CD14-positive monocyte (primary cell): ENCODE measurements at regions not wholly inside any gene's neighbourhood (a gene's known extent, or its start where the extent isn't known, plus 50 kb on each side); places are given as distances from the start of the nearest gene placed in this dataset.

ENCODE experiments used
- DNase-seq, 3 donors: peaks; one replicate each; pipeline ENCODE4 v3.0.0-alpha.2; 2011 to 2022
- H2AFZ ChIP-seq: 2 replicates; pipeline ENCODE4 v1.6.0; 2012; ENCODE audit warnings: mild to moderate bottlenecking, low read depth, low read length, inconsistent platforms; ENCODE audit not compliant: insufficient read depth, poor library complexity, severe bottlenecking
- H3K27ac ChIP-seq, 2 donors: 1 replicate in 1 of 2; 2 replicates in 1 of 2; pipeline ENCODE4 v1.5.1; 2012 to 2013; ENCODE audit warnings: low read length in 2 of 2, control low read depth in 1 of 2, inconsistent platforms in 1 of 2, low read depth in 1 of 2, mild to moderate bottlenecking in 1 of 2
- H3K27me3 ChIP-seq, 2 donors: one replicate each; pipeline versions ENCODE4 v1.6.0 to v1.6.1; 2011 to 2013; ENCODE audit warnings: low read length in 2 of 2; ENCODE audit not compliant: control insufficient read depth in 2 of 2, insufficient read depth in 2 of 2
- H3K36me3 ChIP-seq, 2 donors: replicated peaks in 1 of 2; 1 replicate in 1 of 2; 2 replicates in 1 of 2; pipeline versions ENCODE4 v1.5.1 to v1.6.1; 2012 to 2013; ENCODE audit warnings: low read length in 2 of 2, control low read depth in 1 of 2, inconsistent platforms in 1 of 2, mild to moderate bottlenecking in 1 of 2; ENCODE audit not compliant: insufficient read depth in 2 of 2, control insufficient read depth in 1 of 2
- H3K4me1 ChIP-seq, 2 donors: 1 replicate in 1 of 2; 2 replicates in 1 of 2; pipeline versions ENCODE4 v1.5.1 to v1.6.1; 2012 to 2013; ENCODE audit warnings: low read length in 2 of 2, control low read depth in 1 of 2, inconsistent platforms in 1 of 2, mild to moderate bottlenecking in 1 of 2, moderate library complexity in 1 of 2; ENCODE audit not compliant: insufficient read depth in 2 of 2, control insufficient read depth in 1 of 2
- H3K4me2 ChIP-seq: replicated peaks from 2 replicates; pipeline ENCODE3; 2012; ENCODE audit warnings: low read length, moderate library complexity, mild to moderate bottlenecking; ENCODE audit not compliant: poor library complexity, severe bottlenecking; ENCODE audit errors: extremely low read depth
- H3K4me3 ChIP-seq, 3 experiments: fragments of 200-600 bp in 1 of 3; sonication (generic) in 1 of 3; replicated peaks in 1 of 3; 1 replicate in 2 of 3; 2 replicates in 1 of 3; pipeline ENCODE4 v1.5.1; 2011 to 2013; ENCODE audit warnings: low read length in 3 of 3, mild to moderate bottlenecking in 3 of 3, control low read depth in 2 of 3, low read depth in 2 of 3, inconsistent platforms in 1 of 3, moderate library complexity in 1 of 3
- H3K79me2 ChIP-seq: 2 replicates; pipeline ENCODE4 v1.6.0; 2012; ENCODE audit warnings: mild to moderate bottlenecking, control low read depth, inconsistent platforms, low read length, moderate library complexity; ENCODE audit not compliant: insufficient read depth
- H3K9ac ChIP-seq: 2 replicates; pipeline ENCODE4 v1.6.0; 2017; ENCODE audit warnings: low read length, mild to moderate bottlenecking; ENCODE audit not compliant: insufficient read depth, poor library complexity, severe bottlenecking
- H3K9me3 ChIP-seq, 2 donors: replicated peaks in 1 of 2; 1 replicate in 1 of 2; 2 replicates in 1 of 2; pipeline versions ENCODE4 v1.5.1 to v1.6.1; 2012 to 2013; ENCODE audit warnings: low read length in 2 of 2, control low read depth in 1 of 2; ENCODE audit not compliant: control insufficient read depth in 1 of 2, insufficient read depth in 1 of 2
- H4K20me1 ChIP-seq: 2 replicates; pipeline ENCODE4 v1.6.0; 2012; ENCODE audit warnings: mild to moderate bottlenecking, low read length, control low read depth, moderate library complexity; ENCODE audit not compliant: insufficient read depth
- H3K27ac Mint-ChIP-seq, 7 donors: one replicate each; pipeline ENCODE4 v1.8.0; 2020; ENCODE audit warnings: mild to moderate bottlenecking in 7 of 7, mixed read lengths in 7 of 7, moderate library complexity in 6 of 7, inconsistent platforms in 2 of 7
- H3K27me3 Mint-ChIP-seq, 3 donors: one replicate each; pipeline ENCODE4 v1.8.0; 2021 to 2022; ENCODE audit warnings: low read depth in 3 of 3, mild to moderate bottlenecking in 3 of 3, mixed read lengths in 3 of 3, moderate library complexity in 3 of 3, inconsistent platforms in 1 of 3
- H3K36me3 Mint-ChIP-seq, 2 donors: one replicate each; pipeline ENCODE4 v1.8.0; 2020; ENCODE audit warnings: mixed read lengths in 2 of 2, inconsistent platforms in 1 of 2, mild to moderate bottlenecking in 1 of 2
- H3K4me1 Mint-ChIP-seq: one replicate; pipeline ENCODE4 v1.8.0; 2020; ENCODE audit warnings: mild to moderate bottlenecking, mixed read lengths
- H3K4me3 Mint-ChIP-seq, 2 donors: one replicate each; pipeline ENCODE4 v1.8.0; 2020; ENCODE audit warnings: mild to moderate bottlenecking in 2 of 2, mixed read lengths in 2 of 2, moderate library complexity in 1 of 2
- H3K9me3 Mint-ChIP-seq, 7 donors: one replicate each; pipeline ENCODE4 v1.8.0; 2020 to 2022; ENCODE audit warnings: mixed read lengths in 7 of 7, mild to moderate bottlenecking in 6 of 7, moderate library complexity in 6 of 7, inconsistent platforms in 2 of 7
- WGBS: methylation state at CpG from one replicate; pipeline ENCODE4 v1.1.5; 2013; ENCODE audit warnings: missing lambda C conversion rate; ENCODE audit not compliant: insufficient coverage; 5-methylcytosine and 5-hydroxymethylcytosine counted together
- intact Hi-C, 2 donors: fragments of 100-400 bp; cut with micrococcal nuclease; formaldehyde crosslinking; loops; one replicate each; pipeline versions ENCODE4 v1.15.0 to v1.15.1; 2023
- TF ChIP-seq, protein P1 (sequence below): fragments of 200-600 bp; IDR thresholded peaks from one replicate; pipeline ENCODE4 v1.8.0; 2022; ENCODE audit warnings: antibody characterized with exemption, mild to moderate bottlenecking

DNA sequence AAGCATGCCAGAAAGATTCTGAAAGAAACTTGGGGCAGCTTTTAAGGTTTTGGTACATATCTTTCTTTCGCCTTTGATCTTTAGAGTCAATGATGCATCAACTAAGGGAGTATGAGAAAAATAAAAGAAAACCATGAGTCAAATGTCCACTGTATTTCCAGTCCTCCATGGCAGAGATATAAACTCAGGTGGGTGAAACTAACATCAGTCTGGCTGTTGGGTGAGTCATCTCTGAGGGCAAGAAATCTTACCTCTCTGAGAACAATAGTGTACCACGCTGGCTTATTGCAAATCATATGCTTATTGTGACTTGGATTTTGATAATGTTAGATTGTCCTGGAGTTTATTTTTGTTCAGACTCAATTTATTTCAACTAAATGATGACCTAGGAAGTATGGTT is 521.0 kb downstream of the PLCL1 start:
- peaks cover 8 to 21% (median 16%) of the 10 kb centered on the region in 3 donors for H3K27me3 Mint-ChIP-seq
- peaks cover 0 to 3% of the 10 kb centered on the region in 2 donors for H3K4me1 ChIP-seq
- intact Hi-C loops = no loop called here
- H3K27me3 ChIP-seq = peaks cover 23 to 38% of the 10 kb centered on the region in 2 donors
- no peak overlapping the region for H2AFZ ChIP-seq
- H3K4me1 Mint-ChIP-seq = peaks cover 10% of the 10 kb centered on the region
- no peaks in the 10 kb centered on the region for H3K79me2 ChIP-seq
- no peak overlapping the region for H3K4me3 Mint-ChIP-seq
- H3K9me3 Mint-ChIP-seq = no peaks in the 10 kb centered on the region
- no peaks in the 10 kb centered on the region for H3K9me3 ChIP-seq
- no peak overlapping the region for H3K4me2 ChIP-seq
- no peak overlapping the region for H3K4me3 ChIP-seq
- H4K20me1 ChIP-seq = no peaks in the 10 kb centered on the region
- no peak overlapping the region for H3K27ac Mint-ChIP-seq
- WGBS = 67% methylated on average over 1 of the region's 2 CpGs
- H3K36me3 Mint-ChIP-seq = no peaks in the 10 kb centered on the region
- DNase-seq = no peak
- H3K27ac ChIP-seq = no peak overlapping the region
- no peak overlapping the region for H3K9ac ChIP-seq
- H3K36me3 ChIP-seq = no peaks in the 10 kb centered on the region
- TF ChIP-seq, protein P1, sequence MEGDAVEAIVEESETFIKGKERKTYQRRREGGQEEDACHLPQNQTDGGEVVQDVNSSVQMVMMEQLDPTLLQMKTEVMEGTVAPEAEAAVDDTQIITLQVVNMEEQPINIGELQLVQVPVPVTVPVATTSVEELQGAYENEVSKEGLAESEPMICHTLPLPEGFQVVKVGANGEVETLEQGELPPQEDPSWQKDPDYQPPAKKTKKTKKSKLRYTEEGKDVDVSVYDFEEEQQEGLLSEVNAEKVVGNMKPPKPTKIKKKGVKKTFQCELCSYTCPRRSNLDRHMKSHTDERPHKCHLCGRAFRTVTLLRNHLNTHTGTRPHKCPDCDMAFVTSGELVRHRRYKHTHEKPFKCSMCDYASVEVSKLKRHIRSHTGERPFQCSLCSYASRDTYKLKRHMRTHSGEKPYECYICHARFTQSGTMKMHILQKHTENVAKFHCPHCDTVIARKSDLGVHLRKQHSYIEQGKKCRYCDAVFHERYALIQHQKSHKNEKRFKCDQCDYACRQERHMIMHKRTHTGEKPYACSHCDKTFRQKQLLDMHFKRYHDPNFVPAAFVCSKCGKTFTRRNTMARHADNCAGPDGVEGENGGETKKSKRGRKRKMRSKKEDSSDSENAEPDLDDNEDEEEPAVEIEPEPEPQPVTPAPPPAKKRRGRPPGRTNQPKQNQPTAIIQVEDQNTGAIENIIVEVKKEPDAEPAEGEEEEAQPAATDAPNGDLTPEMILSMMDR = no peak

DNA sequence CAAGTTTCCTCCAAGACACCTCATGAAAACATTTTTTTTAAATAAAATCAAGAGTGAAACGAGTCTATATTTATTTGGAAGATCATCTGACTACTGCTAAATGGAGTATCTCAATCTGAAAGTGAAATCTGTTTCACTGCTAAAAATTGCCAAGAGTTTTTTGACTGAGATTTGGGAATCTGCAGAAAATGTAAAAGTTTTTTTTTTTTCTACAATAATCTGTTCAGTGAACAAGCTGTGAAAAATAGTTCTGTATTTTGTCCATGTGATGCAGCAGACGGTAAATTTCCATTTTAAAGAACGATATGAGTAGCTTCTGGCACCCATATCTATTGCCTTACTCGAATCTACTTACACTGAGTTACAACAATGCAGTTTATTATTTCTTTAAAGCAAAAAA is 519.7 kb downstream of the PLCL1 start:
- Mint-ChIP-seq H3K9me3 (no peaks in the 10 kb centered on the region), H3K4me3 (no peak overlapping the region), H3K27ac (no peak overlapping the region), H3K36me3 (no peaks in the 10 kb centered on the region), H3K27me3 (peaks cover 18 to 31% (median 20%) of the 10 kb centered on the region in 3 donors), H3K4me1 (peaks cover 10% of the 10 kb centered on the region)
- Histone ChIP-seq H3K36me3 (no peaks in the 10 kb centered on the region), H3K4me2 (no peak overlapping the region), H3K9me3 (no peaks in the 10 kb centered on the region), H4K20me1 (no peaks in the 10 kb centered on the region), H3K9ac (no peak overlapping the region), H2AFZ (no peak overlapping the region), H3K4me3 (no peak overlapping the region), H3K79me2 (no peaks in the 10 kb centered on the region), H3K27me3 (peaks cover 30 to 41% of the 10 kb centered on the region in 2 donors), H3K4me1 (peaks cover 0 to 3% of the 10 kb centered on the region in 2 donors), H3K27ac (no peak overlapping the region)
- intact Hi-C loops = no loop called here
- TF ChIP-seq, protein P1 = no peak
- no peak for DNase-seq
- WGBS = no CpG with 5 or more reads among the region's 4 CpGs
